GM12878 (cell line): ENCODE measurements at regions not wholly inside any gene's neighbourhood (a gene's known extent, or its start where the extent isn't known, plus 50 kb on each side); places are given as distances from the start of the nearest gene placed in this dataset.

Experiments used
- MTA3 ChIP-seq: IDR thresholded peaks from 2 replicates; pipeline ENCODE4 v1.6.1; 2012; ENCODE audit warnings: low read length, inconsistent platforms, borderline replicate concordance
- SMAD1 ChIP-seq: fragments of 450-650 bp; IDR thresholded peaks from 2 replicates; pipeline ENCODE4 v1.6.1; 2018; ENCODE audit warnings: mild to moderate bottlenecking, low read depth; ENCODE audit not compliant: partially characterized antibody
- TF ChIP-seq, protein P1 (sequence below), 3 experiments: IDR thresholded peaks in 2 of 3; conservative IDR thresholded peaks in 1 of 3; 2 replicates each; pipeline ENCODE4 v1.5.1; 2011; ENCODE audit warnings: low read depth in 3 of 3, low read length in 3 of 3, mild to moderate bottlenecking in 3 of 3, control low read depth in 2 of 3, moderate library complexity in 2 of 3, inconsistent platforms in 1 of 3, mixed read lengths in 1 of 3; ENCODE audit not compliant: control insufficient read depth in 2 of 3, insufficient read depth in 1 of 3; ENCODE audit errors: extremely low read depth in 1 of 3

DNA sequence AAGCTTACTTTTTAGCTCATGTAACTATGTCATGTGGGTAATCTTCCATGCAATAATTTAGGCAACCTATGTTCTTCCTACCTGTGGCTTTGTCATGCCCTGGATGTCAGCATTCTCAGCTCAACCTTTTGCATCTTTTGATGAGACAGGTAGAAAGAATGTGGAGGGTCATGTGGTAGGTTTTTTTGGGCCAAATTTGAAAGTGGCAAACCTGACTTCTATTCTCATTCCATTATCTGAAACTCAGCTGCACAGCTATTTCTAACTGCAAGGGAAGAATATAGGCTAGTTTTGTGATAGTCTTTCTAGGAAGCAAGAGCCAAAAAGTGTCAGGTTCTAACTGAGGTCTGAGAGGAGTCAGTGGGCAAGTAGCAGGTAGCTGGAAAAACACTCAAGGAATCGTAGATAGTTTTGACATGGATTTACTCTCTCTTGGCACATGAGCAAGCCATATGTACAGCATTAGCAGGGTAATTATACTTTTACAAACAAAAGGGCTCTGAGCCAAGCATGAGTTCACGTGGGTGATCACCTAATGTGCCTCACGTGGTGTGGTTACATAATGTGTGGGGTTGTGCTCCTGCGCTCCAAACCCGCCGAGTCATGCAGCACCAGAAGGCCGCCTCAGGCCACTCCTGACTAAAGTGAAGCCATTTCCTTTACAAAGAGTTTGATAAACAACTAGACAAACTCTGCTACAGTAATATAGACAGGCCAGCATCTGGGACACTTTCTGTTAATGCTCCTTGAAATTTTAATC is 1013.8 kb downstream of the PLA2G4A start:
- TF ChIP-seq MTA3 (no peak), SMAD1 (no peak)
- TF ChIP-seq, protein P1, sequence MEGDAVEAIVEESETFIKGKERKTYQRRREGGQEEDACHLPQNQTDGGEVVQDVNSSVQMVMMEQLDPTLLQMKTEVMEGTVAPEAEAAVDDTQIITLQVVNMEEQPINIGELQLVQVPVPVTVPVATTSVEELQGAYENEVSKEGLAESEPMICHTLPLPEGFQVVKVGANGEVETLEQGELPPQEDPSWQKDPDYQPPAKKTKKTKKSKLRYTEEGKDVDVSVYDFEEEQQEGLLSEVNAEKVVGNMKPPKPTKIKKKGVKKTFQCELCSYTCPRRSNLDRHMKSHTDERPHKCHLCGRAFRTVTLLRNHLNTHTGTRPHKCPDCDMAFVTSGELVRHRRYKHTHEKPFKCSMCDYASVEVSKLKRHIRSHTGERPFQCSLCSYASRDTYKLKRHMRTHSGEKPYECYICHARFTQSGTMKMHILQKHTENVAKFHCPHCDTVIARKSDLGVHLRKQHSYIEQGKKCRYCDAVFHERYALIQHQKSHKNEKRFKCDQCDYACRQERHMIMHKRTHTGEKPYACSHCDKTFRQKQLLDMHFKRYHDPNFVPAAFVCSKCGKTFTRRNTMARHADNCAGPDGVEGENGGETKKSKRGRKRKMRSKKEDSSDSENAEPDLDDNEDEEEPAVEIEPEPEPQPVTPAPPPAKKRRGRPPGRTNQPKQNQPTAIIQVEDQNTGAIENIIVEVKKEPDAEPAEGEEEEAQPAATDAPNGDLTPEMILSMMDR (IDR thresholded peaks at IDR 0.05 in 2 of 3, conservative IDR thresholded peaks at IDR 0.05 in 1 of 3; ENCODE audit: control insufficient read depth in 2 of 3, extremely low read depth in 1 of 3, insufficient read depth in 1 of 3, low read depth in 3 of 3, low read length in 3 of 3): no peak
